GM12874 (cell line): ENCODE measurements at regions not wholly inside any gene's neighbourhood (a gene's known extent, or its start where the extent isn't known, plus 50 kb on each side); places are given as distances from the start of the nearest gene placed in this dataset.

Experiments used
- TF ChIP-seq, protein P1 (sequence below): IDR thresholded peaks from 2 replicates; pipeline ENCODE4 v1.5.1; 2011; ENCODE audit warnings: low read depth, mild to moderate bottlenecking, control low read depth, low read length, moderate library complexity; ENCODE audit not compliant: insufficient read depth

DNA sequence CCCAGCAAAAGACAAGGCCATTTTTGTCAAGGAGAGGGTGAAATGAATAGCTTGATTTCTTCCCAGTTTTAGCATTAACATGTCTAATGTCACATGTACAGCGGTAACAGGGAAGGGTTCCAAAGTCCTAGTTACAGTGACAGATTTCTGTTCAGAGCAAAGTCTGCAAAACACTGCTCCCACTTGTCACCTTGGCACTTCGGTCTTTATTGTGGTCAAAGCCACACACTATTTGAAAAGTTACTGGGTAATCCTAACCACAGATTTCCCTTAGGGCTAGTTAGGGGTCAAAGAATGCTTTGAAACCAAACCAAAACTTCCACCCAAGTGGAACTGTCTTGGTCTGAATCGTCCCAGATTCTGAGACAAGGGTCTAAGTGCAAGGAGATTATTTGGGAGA lies 455.6 kb downstream of the HS3ST3B1 start:
- TF ChIP-seq, protein P1, sequence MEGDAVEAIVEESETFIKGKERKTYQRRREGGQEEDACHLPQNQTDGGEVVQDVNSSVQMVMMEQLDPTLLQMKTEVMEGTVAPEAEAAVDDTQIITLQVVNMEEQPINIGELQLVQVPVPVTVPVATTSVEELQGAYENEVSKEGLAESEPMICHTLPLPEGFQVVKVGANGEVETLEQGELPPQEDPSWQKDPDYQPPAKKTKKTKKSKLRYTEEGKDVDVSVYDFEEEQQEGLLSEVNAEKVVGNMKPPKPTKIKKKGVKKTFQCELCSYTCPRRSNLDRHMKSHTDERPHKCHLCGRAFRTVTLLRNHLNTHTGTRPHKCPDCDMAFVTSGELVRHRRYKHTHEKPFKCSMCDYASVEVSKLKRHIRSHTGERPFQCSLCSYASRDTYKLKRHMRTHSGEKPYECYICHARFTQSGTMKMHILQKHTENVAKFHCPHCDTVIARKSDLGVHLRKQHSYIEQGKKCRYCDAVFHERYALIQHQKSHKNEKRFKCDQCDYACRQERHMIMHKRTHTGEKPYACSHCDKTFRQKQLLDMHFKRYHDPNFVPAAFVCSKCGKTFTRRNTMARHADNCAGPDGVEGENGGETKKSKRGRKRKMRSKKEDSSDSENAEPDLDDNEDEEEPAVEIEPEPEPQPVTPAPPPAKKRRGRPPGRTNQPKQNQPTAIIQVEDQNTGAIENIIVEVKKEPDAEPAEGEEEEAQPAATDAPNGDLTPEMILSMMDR, result no peak

- TF ChIP-seq, protein P1, result no peak
These were observed 454.1 kb downstream of the HS3ST3B1 start for GRCh38 chr17:14755002-14755401.

- TF ChIP-seq, protein P1, result no peak
These were observed 452.5 kb downstream of the HS3ST3B1 start for GRCh38 chr17:14753383-14753782.

DNA sequence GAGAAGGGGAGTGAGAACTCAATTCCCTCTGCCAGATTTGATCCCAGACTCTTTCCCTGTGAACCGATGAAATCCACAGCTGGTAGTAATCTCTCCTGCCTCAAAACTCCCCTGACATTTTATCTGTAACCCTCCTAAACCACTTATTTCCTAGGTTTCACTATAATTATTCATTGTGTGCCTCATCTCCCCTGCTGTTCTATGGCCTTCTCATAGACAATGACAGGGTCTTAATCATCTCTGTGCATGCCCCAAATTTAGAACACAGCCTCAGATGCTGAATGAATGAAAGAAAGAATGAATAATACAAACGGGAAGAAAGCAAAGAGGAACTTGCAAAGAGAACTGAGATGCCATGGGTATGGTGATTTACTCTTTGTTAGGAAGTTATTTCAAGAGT lies 451.1 kb downstream of the HS3ST3B1 start:
- TF ChIP-seq, protein P1, result no peak

GRCh38 chr17:14750866-14751265 lies 450.0 kb downstream of the HS3ST3B1 start:
- TF ChIP-seq, protein P1, result no peak

DNA sequence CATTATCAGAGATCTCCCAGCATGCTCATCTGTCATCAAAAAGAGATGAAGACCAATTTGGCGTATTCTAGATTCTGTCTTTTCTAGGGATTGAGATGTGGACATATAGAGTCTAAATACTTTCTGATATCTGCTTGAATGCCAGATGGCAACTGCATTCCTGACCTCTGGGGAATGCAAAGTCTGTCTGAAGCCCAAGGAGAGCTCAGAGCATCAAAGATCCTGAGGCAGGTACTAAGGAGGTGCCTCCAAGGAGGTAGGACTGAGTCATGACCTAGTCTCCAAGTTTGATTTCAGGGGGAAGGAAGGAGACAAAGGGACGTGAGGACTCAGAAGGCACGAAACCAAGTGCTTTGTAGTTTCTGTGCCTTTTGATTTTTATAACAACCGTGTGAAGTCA lies 448.4 kb downstream of the HS3ST3B1 start:
- TF ChIP-seq, protein P1, result no peak

DNA sequence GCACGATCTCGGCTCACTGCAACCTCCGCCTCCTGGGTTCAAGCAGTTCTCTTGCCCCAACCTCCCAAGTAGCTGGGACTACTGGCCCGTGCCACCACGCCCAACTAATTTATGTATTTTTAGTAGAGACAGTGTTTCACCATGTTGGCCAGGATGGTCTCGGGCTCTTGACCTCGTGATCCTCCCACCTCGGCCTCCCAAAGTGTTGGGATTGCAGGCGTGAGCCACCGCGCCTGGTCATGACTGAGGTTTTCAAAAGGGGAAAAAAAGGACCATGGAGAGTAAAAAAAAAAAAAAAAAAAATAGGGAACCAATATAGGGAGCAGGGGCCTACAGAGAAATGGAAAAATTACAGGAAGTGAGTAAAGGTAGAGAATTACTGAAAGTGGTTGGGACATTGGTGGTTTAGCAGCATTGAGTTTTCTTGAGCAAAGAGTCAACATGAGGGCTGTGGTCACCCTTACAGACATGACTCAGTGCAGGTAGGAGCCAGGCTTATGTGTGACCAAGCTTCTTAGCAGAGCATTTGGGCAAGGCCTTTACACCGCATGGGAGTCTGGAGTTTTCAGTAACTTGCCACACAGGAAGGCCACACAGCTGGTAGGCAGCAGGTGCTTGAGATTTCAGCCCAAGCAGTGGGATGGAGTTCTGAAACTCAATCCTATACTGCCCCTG lies 447.3 kb downstream of the HS3ST3B1 start:
- TF ChIP-seq, protein P1, result no peak

GRCh38 chr17:14747603-14747950 lies 446.7 kb downstream of the HS3ST3B1 start:
- TF ChIP-seq, protein P1, result no peak
